ENCODE measurements at regions not wholly inside any gene's neighbourhood (a gene's known extent, or its start where the extent isn't known, plus 50 kb on each side); places are given as distances from the start of the nearest gene placed in this dataset.
A peak's percentile ranks its signal among the peaks of the same experiment; 100 is the strongest.

- BruUV-seq (replicated peaks): no TSS peak
- no peak overlapping the region for H3K4me2 ChIP-seq (ENCODE audit: low read depth, low read length)
- H3K27ac ChIP-seq (ENCODE audit: extremely low read length, insufficient read depth, low read length): no peak overlapping the region
- H3K4me3 ChIP-seq (replicated peaks in 1 of 3; ENCODE audit: insufficient read depth in 1 of 3, low read depth in 2 of 3, low read length in 3 of 3): no peak overlapping the region
- H3K4me1 ChIP-seq (ENCODE audit: insufficient read depth, low read length): no peaks in the 10 kb centered on the region
- CTCF ChIA-PET (ENCODE audit: low intra/inter-chr PET ratio, low total read pairs): no interaction called here
- no peak overlapping the region for H2AFZ ChIP-seq (ENCODE audit: low read length)
- H3K79me2 ChIP-seq (ENCODE audit: insufficient read depth, low read length): no peaks in the 10 kb centered on the region
- no peak for TF ChIP-seq ZNF160 (CRISPR knock-in tag; IDR thresholded peaks at IDR 0.05)
- no peak for TF ChIP-seq ARID3A (IDR thresholded peaks at IDR 0.05; ENCODE audit: low read depth, low read length)
- TF ChIP-seq GPBP1L1 (CRISPR knock-in tag; IDR thresholded peaks at IDR 0.05): no peak
- peak; percentile 35; the same call in 1 of the 2 replicates for TF ChIP-seq STAG1 (CRISPR knock-in tag; IDR thresholded peaks at IDR 0.05)
- no peak for TF ChIP-seq THYN1 (CRISPR knock-in tag; IDR thresholded peaks at IDR 0.05; ENCODE audit: borderline replicate concordance, low read depth)
- no peak for TF ChIP-seq TCF7 (IDR thresholded peaks at IDR 0.05; ENCODE audit: low read depth)
- TF ChIP-seq SMAD3 (CRISPR knock-in tag; IDR thresholded peaks at IDR 0.05): no peak
- FAIRE-seq: no peak
- no peaks in the 10 kb centered on the region for H3K36me3 ChIP-seq (replicated peaks in 1 of 2; ENCODE audit: control insufficient read depth in 1 of 2, insufficient read depth in 2 of 2, low read length in 2 of 2)
- POLR2A ChIA-PET: no interaction called here
- H3K27me3 ChIP-seq (ENCODE audit: control insufficient read depth in 1 of 2, insufficient read depth in 2 of 2, low read length in 2 of 2): no peaks in the 10 kb centered on the region
- H3K9me3 ChIP-seq (ENCODE audit: low read length): peaks cover 63% of the 10 kb centered on the region
- intact Hi-C loops (cut with micrococcal nuclease; ENCODE audit: unreplicated experiment) (loop anchor here (1.0 to 5.0 kb wide), 2 partner anchors 278 to 710 kb away; partner anchors contain the start of gene GUCY1A2), in situ Hi-C loops (cut with HindIII; ENCODE audit: extremely low pct_ligation_motif_present, low pct_unique_long_range_greater_than_20kb) (no loop called here)
- H3K9ac ChIP-seq (ENCODE audit: insufficient read depth, low read depth, low read length): no peak overlapping the region
- DNase-seq (ENCODE audit: low spot score): no peak
- H4K20me1 ChIP-seq (ENCODE audit: insufficient read depth, low read length): no peaks in the 10 kb centered on the region
- ATAC-seq: no peak
Observed at GRCh38 chr11:106306942-106307341, 229.5 kb downstream of the AASDHPPT start.
